HL-60 (cell line): ENCODE measurements at regions not wholly inside any gene's neighbourhood (a gene's known extent, or its start where the extent isn't known, plus 50 kb on each side); places are given as distances from the start of the nearest gene placed in this dataset.

Experiments
- DNase-seq, 2 experiments: peaks; one replicate each; pipeline ENCODE4 v3.0.0-alpha.2; 2010 to 2020; ENCODE audit warnings: low read depth in 1 of 2, low spot score in 1 of 2
- H3K27ac ChIP-seq: fragments of 250-450 bp; sonication (Bioruptor Pico); replicated peaks from 2 replicates; pipeline ENCODE4 v1.5.1; 2020; ENCODE audit warnings: mild to moderate bottlenecking, moderate library complexity
- H3K27me3 ChIP-seq: fragments of 250-450 bp; sonication (Bioruptor Pico); 2 replicates; pipeline ENCODE4 v1.5.1; 2021; ENCODE audit warnings: mild to moderate bottlenecking, moderate library complexity; ENCODE audit not compliant: insufficient read depth, poor library complexity, severe bottlenecking
- H3K4me3 ChIP-seq: replicated peaks from 2 replicates; pipeline ENCODE4 v1.5.1; 2011; ENCODE audit warnings: mild to moderate bottlenecking, control low read depth, low read length; ENCODE audit not compliant: insufficient read depth
- GABPA ChIP-seq: IDR thresholded peaks from 2 replicates; pipeline ENCODE4 v1.6.1; 2012; ENCODE audit warnings: low read depth
- POLR2AphosphoS5 ChIP-seq: IDR thresholded peaks from 2 replicates; pipeline ENCODE4 v1.6.1; 2012; ENCODE audit warnings: low read depth
- SPI1 ChIP-seq: IDR thresholded peaks from 2 replicates; pipeline ENCODE4 v1.6.1; 2012; ENCODE audit warnings: low read depth, mild to moderate bottlenecking, borderline replicate concordance
- TF ChIP-seq, protein P1 (sequence below): IDR thresholded peaks from one replicate; pipeline ENCODE4 v1.5.1; 2011; ENCODE audit warnings: low read length, control low read depth, inconsistent platforms; ENCODE audit not compliant: insufficient read depth
- TF ChIP-seq, protein P2 (sequence below): IDR thresholded peaks from 2 replicates; pipeline ENCODE4 v1.6.1; 2012; ENCODE audit warnings: low read depth; ENCODE audit not compliant: insufficient replicate concordance

DNA sequence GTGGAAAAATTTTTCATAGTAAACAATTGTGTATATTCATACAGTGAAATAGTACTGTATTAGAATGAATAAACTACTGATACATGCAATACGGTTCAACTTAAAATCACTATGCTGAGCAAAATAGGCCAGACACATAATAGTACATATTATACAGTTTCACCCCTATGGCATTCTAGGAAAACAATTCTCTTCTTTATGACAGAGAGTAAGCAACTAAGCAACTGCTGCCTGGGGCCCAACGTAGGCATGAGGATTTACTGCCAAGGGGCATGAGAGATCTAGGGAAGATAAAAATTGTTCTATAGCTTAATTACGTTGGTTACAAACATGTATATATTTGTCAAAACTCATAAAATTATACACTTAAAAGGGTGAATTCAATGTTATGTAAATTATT, 180.2 kb downstream of the DRD1 start:
- TF ChIP-seq POLR2AphosphoS5 (no peak), GABPA (no peak), SPI1 (no peak)
- TF ChIP-seq, protein P1, sequence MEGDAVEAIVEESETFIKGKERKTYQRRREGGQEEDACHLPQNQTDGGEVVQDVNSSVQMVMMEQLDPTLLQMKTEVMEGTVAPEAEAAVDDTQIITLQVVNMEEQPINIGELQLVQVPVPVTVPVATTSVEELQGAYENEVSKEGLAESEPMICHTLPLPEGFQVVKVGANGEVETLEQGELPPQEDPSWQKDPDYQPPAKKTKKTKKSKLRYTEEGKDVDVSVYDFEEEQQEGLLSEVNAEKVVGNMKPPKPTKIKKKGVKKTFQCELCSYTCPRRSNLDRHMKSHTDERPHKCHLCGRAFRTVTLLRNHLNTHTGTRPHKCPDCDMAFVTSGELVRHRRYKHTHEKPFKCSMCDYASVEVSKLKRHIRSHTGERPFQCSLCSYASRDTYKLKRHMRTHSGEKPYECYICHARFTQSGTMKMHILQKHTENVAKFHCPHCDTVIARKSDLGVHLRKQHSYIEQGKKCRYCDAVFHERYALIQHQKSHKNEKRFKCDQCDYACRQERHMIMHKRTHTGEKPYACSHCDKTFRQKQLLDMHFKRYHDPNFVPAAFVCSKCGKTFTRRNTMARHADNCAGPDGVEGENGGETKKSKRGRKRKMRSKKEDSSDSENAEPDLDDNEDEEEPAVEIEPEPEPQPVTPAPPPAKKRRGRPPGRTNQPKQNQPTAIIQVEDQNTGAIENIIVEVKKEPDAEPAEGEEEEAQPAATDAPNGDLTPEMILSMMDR = no peak
- TF ChIP-seq, protein P2, sequence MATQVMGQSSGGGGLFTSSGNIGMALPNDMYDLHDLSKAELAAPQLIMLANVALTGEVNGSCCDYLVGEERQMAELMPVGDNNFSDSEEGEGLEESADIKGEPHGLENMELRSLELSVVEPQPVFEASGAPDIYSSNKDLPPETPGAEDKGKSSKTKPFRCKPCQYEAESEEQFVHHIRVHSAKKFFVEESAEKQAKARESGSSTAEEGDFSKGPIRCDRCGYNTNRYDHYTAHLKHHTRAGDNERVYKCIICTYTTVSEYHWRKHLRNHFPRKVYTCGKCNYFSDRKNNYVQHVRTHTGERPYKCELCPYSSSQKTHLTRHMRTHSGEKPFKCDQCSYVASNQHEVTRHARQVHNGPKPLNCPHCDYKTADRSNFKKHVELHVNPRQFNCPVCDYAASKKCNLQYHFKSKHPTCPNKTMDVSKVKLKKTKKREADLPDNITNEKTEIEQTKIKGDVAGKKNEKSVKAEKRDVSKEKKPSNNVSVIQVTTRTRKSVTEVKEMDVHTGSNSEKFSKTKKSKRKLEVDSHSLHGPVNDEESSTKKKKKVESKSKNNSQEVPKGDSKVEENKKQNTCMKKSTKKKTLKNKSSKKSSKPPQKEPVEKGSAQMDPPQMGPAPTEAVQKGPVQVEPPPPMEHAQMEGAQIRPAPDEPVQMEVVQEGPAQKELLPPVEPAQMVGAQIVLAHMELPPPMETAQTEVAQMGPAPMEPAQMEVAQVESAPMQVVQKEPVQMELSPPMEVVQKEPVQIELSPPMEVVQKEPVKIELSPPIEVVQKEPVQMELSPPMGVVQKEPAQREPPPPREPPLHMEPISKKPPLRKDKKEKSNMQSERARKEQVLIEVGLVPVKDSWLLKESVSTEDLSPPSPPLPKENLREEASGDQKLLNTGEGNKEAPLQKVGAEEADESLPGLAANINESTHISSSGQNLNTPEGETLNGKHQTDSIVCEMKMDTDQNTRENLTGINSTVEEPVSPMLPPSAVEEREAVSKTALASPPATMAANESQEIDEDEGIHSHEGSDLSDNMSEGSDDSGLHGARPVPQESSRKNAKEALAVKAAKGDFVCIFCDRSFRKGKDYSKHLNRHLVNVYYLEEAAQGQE = no peak
- peaks cover 3% of the 10 kb centered on the region for H3K27me3 ChIP-seq
- H3K27ac ChIP-seq = no peak overlapping the region
- H3K4me3 ChIP-seq = no peak overlapping the region
- no peak for DNase-seq

DNA sequence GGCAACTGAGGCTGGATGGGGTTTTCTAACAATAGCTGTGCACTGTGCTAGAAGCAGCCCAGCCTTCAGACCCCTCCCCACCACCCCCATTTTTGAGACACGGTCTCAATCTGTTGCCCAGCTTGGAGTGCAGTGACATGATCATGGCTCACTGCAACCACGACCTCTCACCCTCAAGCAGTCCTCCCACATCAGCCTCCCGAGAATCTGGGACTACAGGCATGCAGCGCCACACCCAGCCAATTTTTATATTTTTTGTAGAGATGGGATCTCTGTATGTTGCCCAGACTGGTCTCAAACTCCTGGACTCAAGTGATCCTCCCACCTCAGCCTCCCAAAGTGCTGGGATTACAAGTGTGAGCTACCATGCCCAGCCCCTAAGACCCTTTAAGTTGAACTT, 182.5 kb downstream of the DRD1 start:
- no peak for DNase-seq
- TF ChIP-seq SPI1 (no peak), POLR2AphosphoS5 (no peak), GABPA (no peak)
- TF ChIP-seq, protein P1 = no peak
- TF ChIP-seq, protein P2 = no peak
- peaks cover 3% of the 10 kb centered on the region for H3K27me3 ChIP-seq
- no peak overlapping the region for H3K4me3 ChIP-seq
- H3K27ac ChIP-seq = no peak overlapping the region

DNA sequence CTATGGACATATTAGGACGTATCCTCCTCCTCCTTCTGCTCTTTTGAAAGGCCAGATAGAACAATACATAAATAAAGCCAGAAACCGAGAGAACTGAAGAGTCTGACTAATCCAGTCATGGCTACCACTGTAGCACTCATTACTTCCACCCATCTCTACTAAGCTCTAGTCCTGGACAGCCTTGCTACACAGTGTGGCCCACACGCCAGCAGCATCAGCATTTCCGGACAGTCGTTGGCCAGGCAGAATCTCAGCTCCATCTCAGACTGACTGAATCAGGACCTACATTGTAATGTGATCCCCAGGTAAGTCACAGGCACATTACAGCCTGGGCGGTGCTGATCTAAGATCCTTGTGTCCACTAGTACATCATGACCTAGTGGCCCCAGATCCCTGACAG, 182.9 kb downstream of the DRD1 start:
- Histone ChIP-seq H3K27ac (no peak overlapping the region), H3K27me3 (peaks cover 3% of the 10 kb centered on the region), H3K4me3 (no peak overlapping the region)
- TF ChIP-seq SPI1 (no peak), POLR2AphosphoS5 (no peak), GABPA (no peak)
- TF ChIP-seq, protein P1 = no peak
- TF ChIP-seq, protein P2 = no peak
- DNase-seq = no peak
